A549 (cell line): ENCODE measurements at regions not wholly inside any gene's neighbourhood (a gene's known extent, or its start where the extent isn't known, plus 50 kb on each side); places are given as distances from the start of the nearest gene placed in this dataset.
"Not testable (repeated sequence)": the region's sequence is repeated elsewhere in the genome, so short reads cannot be mapped to it uniquely, and the experiment has no call there.

ENCODE experiments used
- ATAC-seq, 2 experiments: fragments of 200-7000 bp in 1 of 2; fragments of >200 bp in 1 of 2; cut with Nextera tagmentation in 1 of 2; cut with Tn5 transposase in 1 of 2; 3 replicates each; pipeline versions ENCODE4 v1.8.0 to v1.9.1; 2018 to 2020; ENCODE audit warnings: mild to moderate bottlenecking in 1 of 2, moderate library complexity in 1 of 2
- CTCF ChIA-PET: fragments of 300-600 bp; sonication (Branson Sonifier 250); formaldehyde crosslinking; extraction: SDS; loops from one replicate; lab custom pipeline; 2021; ENCODE audit warnings: antibody characterized with exemption, inconsistent platforms; lab: Yijun Ruan, JAX
- POLR2A ChIA-PET: fragments of 350-600 bp; formaldehyde crosslinking; extraction: SDS; loops from one replicate; lab custom pipeline; 2021; ENCODE audit warnings: antibody characterized with exemption, inconsistent platforms; lab: Yijun Ruan, JAX
- DNase-seq, 2 experiments: peaks; one replicate each; pipeline versions ENCODE4 v3.0.0 to v3.0.0-alpha.2; 2011 to 2016; ENCODE audit warnings: low read depth in 1 of 2, low spot score in 1 of 2
- FAIRE-seq: peaks from 2 replicates; lab custom pipeline; 2011; peaks lifted over from hg19 to GRCh38; lab: Jason Lieb, UNC
- H3K27ac ChIP-seq, 2 experiments: fragments of >200 bp; sonication (Bioruptor Twin); formaldehyde crosslinking; 3 replicates each; pipeline ENCODE4 v1.5.1; 2016 to 2017
- H3K4me1 ChIP-seq: fragments of >200 bp; sonication (Bioruptor Twin); formaldehyde crosslinking; 3 replicates; pipeline ENCODE4 v1.6.1; 2016
- H3K4me2 ChIP-seq: fragments of >200 bp; sonication (Bioruptor Twin); formaldehyde crosslinking; 3 replicates; pipeline ENCODE4 v1.6.1; 2016
- H3K4me3 ChIP-seq: fragments of >200 bp; sonication (Bioruptor Twin); formaldehyde crosslinking; 3 replicates; pipeline ENCODE4 v1.5.1; 2016
- H3K9me3 ChIP-seq: fragments of >200 bp; sonication (Bioruptor Twin); formaldehyde crosslinking; 3 replicates; pipeline ENCODE4 v1.6.1; 2016
- CBX2 ChIP-seq: fragments of 200-600 bp; sonication (generic); IDR thresholded peaks from 2 replicates; pipeline ENCODE4 v1.6.1; 2016; ENCODE audit warnings: low read depth, mild to moderate bottlenecking, borderline replicate concordance
- CBX8 ChIP-seq: fragments of 200-600 bp; sonication (generic); IDR thresholded peaks from 2 replicates; pipeline ENCODE4 v1.6.1; 2016
- CHD2 ChIP-seq: fragments of 150-350 bp; IDR thresholded peaks from 2 replicates; pipeline ENCODE4 v1.6.1; 2014; ENCODE audit warnings: low read length; ENCODE audit not compliant: partially characterized antibody
- CHD4 ChIP-seq: fragments of 200-600 bp; sonication (generic); IDR thresholded peaks from 2 replicates; pipeline ENCODE4 v1.6.1; 2016; ENCODE audit warnings: antibody characterized with exemption, mild to moderate bottlenecking, borderline replicate concordance
- EHF ChIP-seq: fragments of 250-450 bp; sonication (Bioruptor Pico); IDR thresholded peaks from 2 replicates; pipeline ENCODE4 v1.5.0; 2020; ENCODE audit warnings: mild to moderate bottlenecking
- ESRRA ChIP-seq: fragments of 150-350 bp; IDR thresholded peaks from 2 replicates; pipeline ENCODE4 v1.6.1; 2014; ENCODE audit warnings: mild to moderate bottlenecking, low read length, borderline replicate concordance
- FOSB ChIP-seq: fragments of 250-450 bp; sonication (Bioruptor Pico); IDR thresholded peaks from 2 replicates; pipeline ENCODE4 v1.5.0; 2020; ENCODE audit warnings: mild to moderate bottlenecking, moderate library complexity
- FOXS1 ChIP-seq: fragments of 250-450 bp; sonication (Bioruptor Pico); IDR thresholded peaks from 2 replicates; pipeline ENCODE4 v1.5.0; 2020; ENCODE audit warnings: mild to moderate bottlenecking, moderate library complexity
- HEYL ChIP-seq: fragments of 250-450 bp; sonication (Bioruptor Pico); IDR thresholded peaks from 2 replicates; pipeline ENCODE4 v1.8.0; 2021; ENCODE audit warnings: mild to moderate bottlenecking, moderate library complexity
- HOXA7 ChIP-seq: fragments of 250-450 bp; sonication (Bioruptor Pico); IDR thresholded peaks from 2 replicates; pipeline ENCODE4 v1.5.0; 2020; ENCODE audit warnings: mild to moderate bottlenecking, moderate library complexity
- HOXB5 ChIP-seq: fragments of 250-450 bp; sonication (Bioruptor Pico); IDR thresholded peaks from 2 replicates; pipeline ENCODE4 v1.5.0; 2020; ENCODE audit warnings: mild to moderate bottlenecking, moderate library complexity
- MAFK ChIP-seq: fragments of 450-650 bp; IDR thresholded peaks from 2 replicates; pipeline ENCODE4 v1.6.1; 2014; ENCODE audit not compliant: partially characterized antibody
- MAZ ChIP-seq: fragments of 150-350 bp; IDR thresholded peaks from 2 replicates; pipeline ENCODE4 v1.6.1; 2014; ENCODE audit warnings: antibody characterized with exemption, low read depth, low read length, borderline replicate concordance
- POLR2A ChIP-seq: IDR thresholded peaks from 2 replicates; pipeline ENCODE4 v1.6.1; 2012; ENCODE audit warnings: mild to moderate bottlenecking, low read length
- RNF2 ChIP-seq: fragments of 200-600 bp; sonication (generic); IDR thresholded peaks from 2 replicates; pipeline ENCODE4 v1.6.1; 2016; ENCODE audit warnings: low read depth, mild to moderate bottlenecking, antibody characterized with exemption, moderate library complexity, borderline replicate concordance
- SMC3 ChIP-seq: fragments of >200 bp; sonication (Bioruptor Twin); formaldehyde crosslinking; IDR thresholded peaks from 3 replicates; pipeline ENCODE4 v1.6.1; 2018; ENCODE audit warnings: inconsistent platforms
- SREBF2 ChIP-seq: fragments of 450-650 bp; IDR thresholded peaks from 2 replicates; pipeline ENCODE4 v1.6.1; 2014; ENCODE audit warnings: mild to moderate bottlenecking, moderate library complexity
- TFCP2L1 ChIP-seq: fragments of 250-450 bp; sonication (Bioruptor Pico); IDR thresholded peaks from 2 replicates; pipeline ENCODE4 v1.5.0; 2021; ENCODE audit warnings: mild to moderate bottlenecking
- ZFP36 ChIP-seq: fragments of 450-650 bp; IDR thresholded peaks from 2 replicates; pipeline ENCODE4 v1.6.1; 2014; ENCODE audit warnings: borderline replicate concordance; ENCODE audit not compliant: partially characterized antibody
- WGBS: methylation state at CpG from one replicate; pipeline ENCODE4 v1.1.6; 2017; ENCODE audit errors: missing lambda C conversion rate; 5-methylcytosine and 5-hydroxymethylcytosine counted together
- TF ChIP-seq, protein P1 (sequence below): fragments of 200-600 bp; sonication (generic); IDR thresholded peaks from 2 replicates; pipeline ENCODE4 v1.6.1; 2016; ENCODE audit warnings: antibody characterized with exemption, mild to moderate bottlenecking, moderate library complexity
- TF ChIP-seq, protein P2 (sequence below): fragments of 450-650 bp; IDR thresholded peaks from 2 replicates; pipeline ENCODE4 v1.6.1; 2014; ENCODE audit warnings: antibody characterized with exemption
- TF ChIP-seq, protein P3 (sequence below): fragments of >200 bp; sonication (Bioruptor Twin); formaldehyde crosslinking; IDR thresholded peaks from 3 replicates; pipeline ENCODE4 v1.6.1; 2016
- TF ChIP-seq, protein P4 (sequence below): IDR thresholded peaks from 2 replicates; pipeline ENCODE4 v1.6.1; 2012; ENCODE audit warnings: low read depth, borderline replicate concordance

DNA sequence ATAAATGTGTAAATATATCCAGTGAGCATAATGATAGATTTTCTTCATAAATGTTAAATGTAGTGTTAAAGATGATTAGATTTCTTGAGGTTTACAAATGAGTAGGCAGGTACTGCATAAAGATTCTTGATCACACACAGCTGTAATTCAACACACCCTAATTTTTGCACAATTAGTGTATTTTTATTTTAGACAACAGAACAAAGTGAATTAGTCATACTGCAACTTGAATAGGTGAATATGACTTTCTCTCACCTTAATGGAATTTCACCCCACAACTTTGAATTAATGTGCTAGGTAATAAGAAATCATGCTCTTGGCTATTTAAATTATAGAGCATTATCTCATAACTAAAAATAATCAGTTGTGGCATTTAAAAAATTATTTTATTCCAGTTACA, 795.7 kb upstream of the ACO1 start:
- no peak for ATAC-seq
- POLR2A ChIA-PET = no interaction called here
- TF ChIP-seq CBX2 = no peak
- no peak for TF ChIP-seq ESRRA
- no peak for TF ChIP-seq HEYL
- no peak for TF ChIP-seq FOSB
- TF ChIP-seq, protein P1, sequence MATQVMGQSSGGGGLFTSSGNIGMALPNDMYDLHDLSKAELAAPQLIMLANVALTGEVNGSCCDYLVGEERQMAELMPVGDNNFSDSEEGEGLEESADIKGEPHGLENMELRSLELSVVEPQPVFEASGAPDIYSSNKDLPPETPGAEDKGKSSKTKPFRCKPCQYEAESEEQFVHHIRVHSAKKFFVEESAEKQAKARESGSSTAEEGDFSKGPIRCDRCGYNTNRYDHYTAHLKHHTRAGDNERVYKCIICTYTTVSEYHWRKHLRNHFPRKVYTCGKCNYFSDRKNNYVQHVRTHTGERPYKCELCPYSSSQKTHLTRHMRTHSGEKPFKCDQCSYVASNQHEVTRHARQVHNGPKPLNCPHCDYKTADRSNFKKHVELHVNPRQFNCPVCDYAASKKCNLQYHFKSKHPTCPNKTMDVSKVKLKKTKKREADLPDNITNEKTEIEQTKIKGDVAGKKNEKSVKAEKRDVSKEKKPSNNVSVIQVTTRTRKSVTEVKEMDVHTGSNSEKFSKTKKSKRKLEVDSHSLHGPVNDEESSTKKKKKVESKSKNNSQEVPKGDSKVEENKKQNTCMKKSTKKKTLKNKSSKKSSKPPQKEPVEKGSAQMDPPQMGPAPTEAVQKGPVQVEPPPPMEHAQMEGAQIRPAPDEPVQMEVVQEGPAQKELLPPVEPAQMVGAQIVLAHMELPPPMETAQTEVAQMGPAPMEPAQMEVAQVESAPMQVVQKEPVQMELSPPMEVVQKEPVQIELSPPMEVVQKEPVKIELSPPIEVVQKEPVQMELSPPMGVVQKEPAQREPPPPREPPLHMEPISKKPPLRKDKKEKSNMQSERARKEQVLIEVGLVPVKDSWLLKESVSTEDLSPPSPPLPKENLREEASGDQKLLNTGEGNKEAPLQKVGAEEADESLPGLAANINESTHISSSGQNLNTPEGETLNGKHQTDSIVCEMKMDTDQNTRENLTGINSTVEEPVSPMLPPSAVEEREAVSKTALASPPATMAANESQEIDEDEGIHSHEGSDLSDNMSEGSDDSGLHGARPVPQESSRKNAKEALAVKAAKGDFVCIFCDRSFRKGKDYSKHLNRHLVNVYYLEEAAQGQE = no peak
- TF ChIP-seq TFCP2L1 (CRISPR knock-in tag) = no peak
- TF ChIP-seq SMC3 = no peak
- no peak for TF ChIP-seq HOXA7
- TF ChIP-seq, protein P2, sequence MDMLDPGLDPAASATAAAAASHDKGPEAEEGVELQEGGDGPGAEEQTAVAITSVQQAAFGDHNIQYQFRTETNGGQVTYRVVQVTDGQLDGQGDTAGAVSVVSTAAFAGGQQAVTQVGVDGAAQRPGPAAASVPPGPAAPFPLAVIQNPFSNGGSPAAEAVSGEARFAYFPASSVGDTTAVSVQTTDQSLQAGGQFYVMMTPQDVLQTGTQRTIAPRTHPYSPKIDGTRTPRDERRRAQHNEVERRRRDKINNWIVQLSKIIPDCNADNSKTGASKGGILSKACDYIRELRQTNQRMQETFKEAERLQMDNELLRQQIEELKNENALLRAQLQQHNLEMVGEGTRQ = no peak
- TF ChIP-seq CHD4 = no peak
- TF ChIP-seq HOXB5 (CRISPR knock-in tag) = no peak
- no peak for TF ChIP-seq RNF2
- TF ChIP-seq CBX8 = no peak
- TF ChIP-seq CHD2 = no peak
- TF ChIP-seq POLR2A = no peak
- TF ChIP-seq ZFP36 = no peak
- no peak for TF ChIP-seq MAZ
- TF ChIP-seq, protein P3, sequence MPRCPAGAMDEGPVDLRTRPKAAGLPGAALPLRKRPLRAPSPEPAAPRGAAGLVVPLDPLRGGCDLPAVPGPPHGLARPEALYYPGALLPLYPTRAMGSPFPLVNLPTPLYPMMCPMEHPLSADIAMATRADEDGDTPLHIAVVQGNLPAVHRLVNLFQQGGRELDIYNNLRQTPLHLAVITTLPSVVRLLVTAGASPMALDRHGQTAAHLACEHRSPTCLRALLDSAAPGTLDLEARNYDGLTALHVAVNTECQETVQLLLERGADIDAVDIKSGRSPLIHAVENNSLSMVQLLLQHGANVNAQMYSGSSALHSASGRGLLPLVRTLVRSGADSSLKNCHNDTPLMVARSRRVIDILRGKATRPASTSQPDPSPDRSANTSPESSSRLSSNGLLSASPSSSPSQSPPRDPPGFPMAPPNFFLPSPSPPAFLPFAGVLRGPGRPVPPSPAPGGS = no peak
- TF ChIP-seq, all 56 proteins: peak for 0

DNA sequence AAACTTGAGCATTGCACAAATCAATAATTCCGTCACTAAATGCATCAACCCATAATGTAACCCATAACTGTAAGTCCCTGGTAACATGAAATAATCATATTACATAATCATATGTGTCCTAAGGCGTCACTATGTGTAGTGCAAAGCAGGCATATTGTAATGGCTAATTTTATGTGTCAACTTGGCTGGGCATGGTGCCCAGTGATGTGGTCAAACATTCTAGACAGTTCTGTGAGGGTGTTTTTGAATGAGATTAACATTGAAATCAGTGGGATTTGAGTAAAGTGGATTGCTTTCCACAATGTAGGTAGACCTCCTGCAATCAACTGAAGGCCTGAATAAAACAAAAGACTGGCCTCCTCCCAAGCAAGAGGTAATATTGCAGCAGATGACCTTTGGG, 794.4 kb upstream of the ACO1 start:
- ATAC-seq (no peak), FAIRE-seq (no peak)
- WGBS = 12% methylated on average over 2 of the region's 2 CpGs
- ChIA-PET CTCF (no interaction called here), POLR2A (no interaction called here)
- H3K4me3 ChIP-seq = no peak overlapping the region
- H3K27ac ChIP-seq = no peak overlapping the region
- H3K4me2 ChIP-seq = no peak overlapping the region
- TF ChIP-seq SREBF2 (no peak), MAZ (no peak), EHF (no peak), HEYL (no peak), FOXS1 (CRISPR knock-in tag) (no peak), TFCP2L1 (CRISPR knock-in tag) (no peak), MAFK (no peak), CBX2 (no peak)
- TF ChIP-seq, protein P4, sequence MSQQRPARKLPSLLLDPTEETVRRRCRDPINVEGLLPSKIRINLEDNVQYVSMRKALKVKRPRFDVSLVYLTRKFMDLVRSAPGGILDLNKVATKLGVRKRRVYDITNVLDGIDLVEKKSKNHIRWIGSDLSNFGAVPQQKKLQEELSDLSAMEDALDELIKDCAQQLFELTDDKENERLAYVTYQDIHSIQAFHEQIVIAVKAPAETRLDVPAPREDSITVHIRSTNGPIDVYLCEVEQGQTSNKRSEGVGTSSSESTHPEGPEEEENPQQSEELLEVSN = no peak
- TF ChIP-seq, protein P3 = no peak
- TF ChIP-seq, all 56 proteins: peak for 0
- no peak for DNase-seq
- no peaks in the 10 kb centered on the region for H3K4me1 ChIP-seq
- no peaks in the 10 kb centered on the region for H3K9me3 ChIP-seq

More for the DNA sequence above, 795.7 kb upstream of the ACO1 start:
- FAIRE-seq (no peak), DNase-seq (no peak)
- H3K9me3 ChIP-seq = no peaks in the 10 kb centered on the region
- no peak overlapping the region for H3K27ac ChIP-seq
- no peak overlapping the region for H3K4me2 ChIP-seq
- H3K4me3 ChIP-seq = no peak overlapping the region
- CTCF ChIA-PET = no interaction called here
- no peaks in the 10 kb centered on the region for H3K4me1 ChIP-seq

DNA sequence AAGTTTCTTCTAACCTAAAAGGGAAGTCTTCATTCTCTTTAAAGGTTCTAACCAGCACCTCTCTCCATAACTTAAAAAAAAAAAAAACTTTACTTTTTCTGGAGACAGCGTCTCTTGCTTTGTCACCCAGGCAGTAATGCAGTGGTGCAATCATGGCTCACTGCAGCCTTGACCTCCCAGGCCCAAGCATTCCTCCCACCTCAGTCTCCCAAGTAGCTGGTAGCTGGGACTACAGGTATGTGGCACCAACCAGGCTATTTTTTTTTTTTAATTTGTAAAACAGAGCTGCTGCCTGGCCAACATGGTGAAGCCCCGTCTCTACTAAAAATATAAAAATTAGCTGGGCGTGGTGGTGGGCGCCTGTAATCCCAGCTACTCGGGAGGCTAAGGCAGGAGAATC, 787.4 kb upstream of the ACO1 start:
- FAIRE-seq, H3K4me2 ChIP-seq, H3K4me3 ChIP-seq, ATAC-seq, POLR2A ChIA-PET, DNase-seq, H3K27ac ChIP-seq, H3K4me1 ChIP-seq, CTCF ChIA-PET, H3K9me3 ChIP-seq: not testable (repeated sequence)
- 30% methylated on average over 5 of the region's 5 CpGs for WGBS
